ENCODE measurements at regions not wholly inside any gene's neighbourhood (a gene's known extent, or its start where the extent isn't known, plus 50 kb on each side); places are given as distances from the start of the nearest gene placed in this dataset.

DNA sequence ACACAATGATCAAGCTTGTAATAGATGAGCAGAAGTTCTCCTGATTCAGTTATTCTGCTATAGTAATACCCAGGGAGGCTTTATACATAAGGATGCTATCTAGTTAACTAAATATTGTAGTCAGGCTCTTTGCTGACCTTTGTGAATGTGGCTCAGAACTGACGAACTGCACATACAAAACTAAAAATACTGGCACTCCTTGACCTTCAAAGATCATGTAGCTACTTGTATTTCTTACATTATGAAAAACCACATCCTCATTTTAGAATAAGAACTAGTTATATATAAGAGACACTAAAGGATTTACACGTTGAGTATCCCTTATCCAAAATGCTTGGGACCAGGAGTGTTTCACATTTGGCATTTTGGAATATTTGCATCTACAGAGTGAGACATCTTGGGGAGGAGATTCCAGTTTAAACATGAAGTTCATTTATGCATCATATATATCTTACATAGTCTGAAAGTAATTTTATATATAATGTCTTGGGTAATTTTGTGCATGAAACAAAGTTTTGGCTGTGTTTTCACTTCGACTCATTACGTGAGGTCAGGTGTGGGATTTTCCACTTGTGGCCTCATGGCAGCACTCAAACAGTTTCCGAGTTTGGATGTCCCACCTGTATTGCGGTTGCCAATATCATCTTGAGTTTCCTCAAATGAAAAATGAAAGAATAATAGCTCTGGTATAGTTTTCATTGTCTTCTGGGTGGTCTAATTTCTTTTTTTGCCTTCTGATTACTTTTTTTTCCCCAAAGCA is 58.4 kb upstream of the FBXL7 start:
- TF ChIP-seq, protein P1, sequence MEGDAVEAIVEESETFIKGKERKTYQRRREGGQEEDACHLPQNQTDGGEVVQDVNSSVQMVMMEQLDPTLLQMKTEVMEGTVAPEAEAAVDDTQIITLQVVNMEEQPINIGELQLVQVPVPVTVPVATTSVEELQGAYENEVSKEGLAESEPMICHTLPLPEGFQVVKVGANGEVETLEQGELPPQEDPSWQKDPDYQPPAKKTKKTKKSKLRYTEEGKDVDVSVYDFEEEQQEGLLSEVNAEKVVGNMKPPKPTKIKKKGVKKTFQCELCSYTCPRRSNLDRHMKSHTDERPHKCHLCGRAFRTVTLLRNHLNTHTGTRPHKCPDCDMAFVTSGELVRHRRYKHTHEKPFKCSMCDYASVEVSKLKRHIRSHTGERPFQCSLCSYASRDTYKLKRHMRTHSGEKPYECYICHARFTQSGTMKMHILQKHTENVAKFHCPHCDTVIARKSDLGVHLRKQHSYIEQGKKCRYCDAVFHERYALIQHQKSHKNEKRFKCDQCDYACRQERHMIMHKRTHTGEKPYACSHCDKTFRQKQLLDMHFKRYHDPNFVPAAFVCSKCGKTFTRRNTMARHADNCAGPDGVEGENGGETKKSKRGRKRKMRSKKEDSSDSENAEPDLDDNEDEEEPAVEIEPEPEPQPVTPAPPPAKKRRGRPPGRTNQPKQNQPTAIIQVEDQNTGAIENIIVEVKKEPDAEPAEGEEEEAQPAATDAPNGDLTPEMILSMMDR (conservative IDR thresholded peaks at IDR 0.05; ENCODE audit: low read depth, low read length) = no peak
- no peak for TF ChIP-seq POLR2A (IDR thresholded peaks at IDR 0.05; ENCODE audit: low read depth, low read length)
- TF ChIP-seq RAD21 (IDR thresholded peaks at IDR 0.05; ENCODE audit: low read length) = no peak
- TF ChIP-seq, protein P2, sequence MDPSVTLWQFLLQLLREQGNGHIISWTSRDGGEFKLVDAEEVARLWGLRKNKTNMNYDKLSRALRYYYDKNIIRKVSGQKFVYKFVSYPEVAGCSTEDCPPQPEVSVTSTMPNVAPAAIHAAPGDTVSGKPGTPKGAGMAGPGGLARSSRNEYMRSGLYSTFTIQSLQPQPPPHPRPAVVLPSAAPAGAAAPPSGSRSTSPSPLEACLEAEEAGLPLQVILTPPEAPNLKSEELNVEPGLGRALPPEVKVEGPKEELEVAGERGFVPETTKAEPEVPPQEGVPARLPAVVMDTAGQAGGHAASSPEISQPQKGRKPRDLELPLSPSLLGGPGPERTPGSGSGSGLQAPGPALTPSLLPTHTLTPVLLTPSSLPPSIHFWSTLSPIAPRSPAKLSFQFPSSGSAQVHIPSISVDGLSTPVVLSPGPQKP (IDR thresholded peaks at IDR 0.05; ENCODE audit: borderline replicate concordance, low read depth, low read length) = no peak

Measured in IMR-90 (cell line).